Neuronal stem cell (in vitro differentiated cells): ENCODE measurements at regions not wholly inside any gene's neighbourhood (a gene's known extent, or its start where the extent isn't known, plus 50 kb on each side); places are given as distances from the start of the nearest gene placed in this dataset.

Experiments used
- DNase-seq: peaks from one replicate; pipeline ENCODE4 v3.0.0-alpha.2; 2013; ENCODE audit warnings: low spot score
- H2AFZ ChIP-seq: one replicate; pipeline ENCODE4 v1.6.1; 2013; ENCODE audit warnings: mild to moderate bottlenecking, low read length, inconsistent platforms
- H2AK5ac ChIP-seq: 2 replicates; pipeline ENCODE4 v1.6.1; 2013; ENCODE audit warnings: low read depth, mild to moderate bottlenecking, inconsistent platforms, low read length, moderate library complexity, mixed read lengths
- H2BK120ac ChIP-seq: 2 replicates; pipeline ENCODE4 v1.6.1; 2013; ENCODE audit warnings: low read depth, mild to moderate bottlenecking, inconsistent platforms, low read length, moderate library complexity, mixed read lengths
- H2BK12ac ChIP-seq: one replicate; pipeline ENCODE4 v1.6.1; 2013; ENCODE audit warnings: low read length, inconsistent platforms
- H2BK15ac ChIP-seq: 2 replicates; pipeline ENCODE4 v1.6.1; 2013; ENCODE audit warnings: mild to moderate bottlenecking, low read length, inconsistent platforms, mixed read lengths
- H2BK5ac ChIP-seq: one replicate; pipeline ENCODE4 v1.6.1; 2013; ENCODE audit warnings: inconsistent platforms, mild to moderate bottlenecking, low read length, moderate library complexity
- H3K14ac ChIP-seq: one replicate; pipeline ENCODE4 v1.6.1; 2013; ENCODE audit warnings: low read length, inconsistent platforms
- H3K18ac ChIP-seq: 2 replicates; pipeline ENCODE4 v1.6.1; 2013; ENCODE audit warnings: low read length, inconsistent platforms
- H3K23ac ChIP-seq: 2 replicates; pipeline ENCODE4 v1.6.1; 2013; ENCODE audit warnings: low read depth, mild to moderate bottlenecking, mixed read lengths, low read length, inconsistent platforms; ENCODE audit not compliant: poor library complexity
- H3K27ac ChIP-seq: replicated peaks from 3 replicates; pipeline ENCODE4 v1.5.1; 2013; ENCODE audit warnings: low read length, inconsistent platforms
- H3K27me3 ChIP-seq, 3 experiments: 2 replicates each; pipeline ENCODE4 v1.6.1; 2013; ENCODE audit warnings: low read length in 3 of 3, mild to moderate bottlenecking in 2 of 3, inconsistent platforms in 1 of 3, low read depth in 1 of 3, mixed read lengths in 1 of 3, moderate library complexity in 1 of 3; ENCODE audit not compliant: control insufficient read depth in 3 of 3, insufficient read depth in 3 of 3
- H3K36me3 ChIP-seq, 2 donors: replicated peaks in 1 of 2; 2 replicates each; pipeline ENCODE4 v1.6.1; 2013; ENCODE audit warnings: low read length in 2 of 2; ENCODE audit not compliant: control insufficient read depth in 2 of 2, insufficient read depth in 2 of 2
- H3K4ac ChIP-seq: 2 replicates; pipeline ENCODE4 v1.6.1; 2013; ENCODE audit warnings: inconsistent platforms, mild to moderate bottlenecking, low read length, moderate library complexity
- H3K4me1 ChIP-seq, 2 donors: 1 replicate in 1 of 2; 2 replicates in 1 of 2; pipeline ENCODE4 v1.6.1; 2013; ENCODE audit warnings: low read length in 2 of 2, low read depth in 1 of 2; ENCODE audit not compliant: control insufficient read depth in 2 of 2, insufficient read depth in 1 of 2
- H3K4me2 ChIP-seq: one replicate; pipeline ENCODE4 v1.6.1; 2013; ENCODE audit warnings: mild to moderate bottlenecking, low read length, inconsistent platforms; ENCODE audit not compliant: insufficient read depth, poor library complexity, severe bottlenecking
- H3K4me3 ChIP-seq, 2 donors: 2 replicates each; pipeline ENCODE4 v1.5.1; 2013; ENCODE audit warnings: low read length in 2 of 2, mild to moderate bottlenecking in 2 of 2, inconsistent platforms in 1 of 2, moderate library complexity in 1 of 2
- H3K79me1 ChIP-seq: one replicate; pipeline ENCODE4 v1.6.1; 2013; ENCODE audit warnings: low read depth, mild to moderate bottlenecking, inconsistent platforms, low read length, moderate library complexity
- H3K9ac ChIP-seq: one replicate; pipeline ENCODE4 v1.6.1; 2013; ENCODE audit warnings: mild to moderate bottlenecking, low read depth, low read length, inconsistent platforms; ENCODE audit not compliant: poor library complexity
- H3K9me3 ChIP-seq, 2 donors: replicated peaks in 1 of 2; 2 replicates each; pipeline versions ENCODE3 to v1.6.1; 2013; ENCODE audit warnings: low read length in 2 of 2, mild to moderate bottlenecking in 2 of 2, inconsistent platforms in 1 of 2, low read depth in 1 of 2, mixed read lengths in 1 of 2, moderate library complexity in 1 of 2; ENCODE audit not compliant: control insufficient read depth in 2 of 2, insufficient read depth in 1 of 2
- H4K8ac ChIP-seq: one replicate; pipeline ENCODE4 v1.6.1; 2013; ENCODE audit warnings: low read depth, mild to moderate bottlenecking, inconsistent platforms, low read length, moderate library complexity
- H4K91ac ChIP-seq: one replicate; pipeline ENCODE4 v1.6.1; 2013; ENCODE audit warnings: low read length, low read depth, mild to moderate bottlenecking, inconsistent platforms; ENCODE audit not compliant: poor library complexity
- WGBS, 2 donors: extraction: QIAGEN DNeasy Blood & Tissue Kit; methylation state at CpG; one replicate each; pipeline ENCODE4 v1.1.7; 2013; ENCODE audit warnings: missing lambda C conversion rate in 2 of 2, mixed read lengths in 1 of 2; ENCODE audit not compliant: insufficient read length in 2 of 2, insufficient replicate concordance in 1 of 2; ENCODE audit errors: extremely low coverage in 2 of 2; 5-methylcytosine and 5-hydroxymethylcytosine counted together

- WGBS, 2 donors = no CpG with 5 or more reads among the region's 4 CpGs
These were observed 982.9 kb downstream of the TFAP2A start for GRCh38 chr6:9431945-9432344.

GRCh38 chr6:9428421-9429172 is 986.3 kb downstream of the TFAP2A start:
- no peak overlapping the region for H4K8ac ChIP-seq

More at GRCh38 chr6:9431945-9432344, 982.9 kb downstream of the TFAP2A start:
- Histone ChIP-seq H3K4ac (no peak overlapping the region), H2AK5ac (no peak overlapping the region), H2BK120ac (no peak overlapping the region), H2BK15ac (no peak overlapping the region), H2AFZ (no peak overlapping the region), H3K23ac (no peak overlapping the region), H3K27me3 (no peaks in the 10 kb centered on the region), H3K36me3 (no peaks in the 10 kb centered on the region), H3K4me3 (no peak overlapping the region), H2BK12ac (no peak overlapping the region), H3K79me1 (no peaks in the 10 kb centered on the region), H4K8ac (no peak overlapping the region), H3K14ac (no peak overlapping the region), H3K18ac (no peak overlapping the region), H3K9ac (no peak overlapping the region), H3K27ac (no peak overlapping the region), H4K91ac (no peak overlapping the region), H2BK5ac (no peak overlapping the region), H3K4me1 (no peaks in the 10 kb centered on the region), H3K9me3 (no peaks in the 10 kb centered on the region), H3K4me2 (no peak overlapping the region)
- DNase-seq = no peak

GRCh38 chr6:9422138-9422537 is 986.8 kb upstream of the SLC35B3 start:
- no peak overlapping the region for H3K23ac ChIP-seq
- H2BK120ac ChIP-seq = no peak overlapping the region

More at GRCh38 chr6:9428421-9429172, 986.3 kb downstream of the TFAP2A start:
- Histone ChIP-seq H3K14ac (no peak overlapping the region), H2BK5ac (no peak overlapping the region), H2BK12ac (no peak overlapping the region), H3K4me3 (no peak overlapping the region), H2BK15ac (no peak overlapping the region), H3K9me3 (no peaks in the 10 kb centered on the region), H3K23ac (no peak overlapping the region), H3K27ac (no peak overlapping the region), H4K91ac (no peak overlapping the region), H3K18ac (no peak overlapping the region), H3K4me1 (no peaks in the 10 kb centered on the region), H2AFZ (no peak overlapping the region), H3K4me2 (no peak overlapping the region), H3K36me3 (no peaks in the 10 kb centered on the region), H3K79me1 (no peaks in the 10 kb centered on the region), H3K27me3 (no peaks in the 10 kb centered on the region), H3K4ac (no peak overlapping the region), H2BK120ac (no peak overlapping the region), H2AK5ac (no peak overlapping the region), H3K9ac (no peak overlapping the region)
- no CpG with 5 or more reads among the region's 2 CpGs for WGBS, 2 donors
- no peak for DNase-seq

GRCh38 chr6:9420316-9421015 is 985.1 kb upstream of the SLC35B3 start:
- no peak overlapping the region for H2BK15ac ChIP-seq
- H3K4me2 ChIP-seq = no peak overlapping the region
- no peak overlapping the region for H2AK5ac ChIP-seq
- H2BK12ac ChIP-seq = no peak overlapping the region
- no peak overlapping the region for H2BK120ac ChIP-seq
- H3K14ac ChIP-seq = no peak overlapping the region
- no CpG with 5 or more reads among the region's 6 CpGs for WGBS, 2 donors
- no peaks in the 10 kb centered on the region for H3K27me3 ChIP-seq
- no peak overlapping the region for H3K4ac ChIP-seq
- H4K8ac ChIP-seq = no peak overlapping the region
- H4K91ac ChIP-seq = no peak overlapping the region
- H3K9ac ChIP-seq = no peak overlapping the region
- no peak overlapping the region for H2AFZ ChIP-seq
- DNase-seq = no peak
- H3K27ac ChIP-seq = no peak overlapping the region
- no peak overlapping the region for H3K18ac ChIP-seq
- no peak overlapping the region for H3K4me3 ChIP-seq
- H3K36me3 ChIP-seq = no peaks in the 10 kb centered on the region
- no peaks in the 10 kb centered on the region for H3K4me1 ChIP-seq
- H2BK5ac ChIP-seq = no peak overlapping the region
- H3K79me1 ChIP-seq = no peaks in the 10 kb centered on the region
- no peaks in the 10 kb centered on the region for H3K9me3 ChIP-seq
- H3K23ac ChIP-seq = no peak overlapping the region

More at GRCh38 chr6:9422138-9422537, 986.8 kb upstream of the SLC35B3 start:
- H3K4me3 ChIP-seq = no peak overlapping the region
- no peaks in the 10 kb centered on the region for H3K9me3 ChIP-seq
- no peak overlapping the region for H4K91ac ChIP-seq
- no peak overlapping the region for H3K4me2 ChIP-seq
- no peak overlapping the region for H2BK5ac ChIP-seq
- no peaks in the 10 kb centered on the region for H3K4me1 ChIP-seq
- no peak overlapping the region for H3K9ac ChIP-seq
- WGBS, 2 donors = no CpG with 5 or more reads among the region's 2 CpGs
- H2AFZ ChIP-seq = no peak overlapping the region
- H2BK15ac ChIP-seq = no peak overlapping the region
- H2BK12ac ChIP-seq = no peak overlapping the region
- no peak overlapping the region for H3K4ac ChIP-seq
- H4K8ac ChIP-seq = no peak overlapping the region
- H3K27me3 ChIP-seq = no peaks in the 10 kb centered on the region
- no peak overlapping the region for H3K27ac ChIP-seq
- H2AK5ac ChIP-seq = no peak overlapping the region
- no peak overlapping the region for H3K14ac ChIP-seq
- no peaks in the 10 kb centered on the region for H3K79me1 ChIP-seq
- H3K18ac ChIP-seq = no peak overlapping the region
- no peaks in the 10 kb centered on the region for H3K36me3 ChIP-seq
- DNase-seq = no peak
